RPMI8226 (cell line): ENCODE measurements at regions not wholly inside any gene's neighbourhood (a gene's known extent, or its start where the extent isn't known, plus 50 kb on each side); places are given as distances from the start of the nearest gene placed in this dataset.

Source experiments
- DNase-seq: peaks from one replicate; pipeline ENCODE4 v3.0.0-alpha.2; 2015

- DNase-seq, result no peak
Measured at GRCh38 chr1:29639741-29640427, 403.6 kb downstream of the PTPRU start.

GRCh38 chr1:29639156-29639736 is 402.9 kb downstream of the PTPRU start:
- DNase-seq, result no peak

- DNase-seq, result no peak
Measured at GRCh38 chr1:29638281-29638680, 402.0 kb downstream of the PTPRU start.

DNA sequence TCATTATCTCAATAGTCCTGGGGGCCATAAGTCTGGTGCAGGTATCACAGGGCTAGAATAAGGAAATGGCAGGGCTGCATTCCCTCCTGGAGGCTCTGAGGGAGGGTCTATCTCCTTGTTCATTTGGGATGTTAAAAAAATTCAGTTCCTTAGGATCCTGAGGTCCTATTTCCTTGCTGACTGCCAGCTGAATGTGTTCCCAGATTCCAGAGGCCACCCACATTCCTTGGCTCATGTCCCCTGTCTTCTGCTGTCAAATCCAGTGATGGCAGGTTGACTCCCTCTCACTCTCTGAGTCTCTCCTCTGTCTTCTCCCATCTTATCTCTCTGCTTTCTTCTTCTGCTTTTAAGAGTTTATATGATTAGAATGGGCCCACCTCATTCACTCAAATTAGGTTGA is 400.6 kb downstream of the PTPRU start:
- no peak for DNase-seq

DNA sequence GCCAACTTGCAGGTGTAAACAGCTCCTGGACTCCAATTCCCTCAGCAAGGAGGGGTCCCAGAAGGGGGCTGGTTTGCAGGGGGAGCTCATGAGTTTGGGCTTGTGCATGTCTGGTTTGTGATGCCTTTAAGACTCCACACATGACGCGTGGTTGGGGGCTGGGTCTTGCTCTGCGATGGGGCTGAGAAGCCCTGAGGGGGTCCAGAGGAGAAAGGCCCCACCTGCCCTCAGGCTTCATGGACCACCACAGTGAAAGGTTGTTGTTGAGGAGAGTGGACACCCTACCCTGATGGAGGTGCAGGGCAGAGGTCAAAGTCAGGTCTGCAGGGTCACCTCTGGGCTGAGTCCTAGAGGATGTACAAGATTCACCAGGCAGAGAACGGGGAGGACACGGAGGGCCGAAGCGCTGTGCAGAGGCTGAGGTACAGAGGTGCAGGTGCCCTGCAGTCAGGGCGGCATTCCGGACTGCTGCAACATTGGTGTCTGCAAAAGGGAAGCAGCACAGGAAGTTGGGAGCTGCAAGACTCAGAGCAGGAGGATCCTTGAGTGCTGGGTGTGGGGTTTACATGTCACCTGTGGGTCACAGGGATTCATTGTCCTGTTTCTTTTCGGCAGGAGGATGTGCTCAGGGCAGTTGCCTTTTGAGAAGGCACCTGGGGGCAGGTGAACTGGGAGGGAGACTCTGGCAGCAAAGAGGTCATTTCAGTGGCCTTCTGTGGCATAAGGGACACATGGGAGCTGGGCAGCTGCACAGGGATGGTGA is 399.4 kb downstream of the PTPRU start:
- DNase-seq, result no peak

DNA sequence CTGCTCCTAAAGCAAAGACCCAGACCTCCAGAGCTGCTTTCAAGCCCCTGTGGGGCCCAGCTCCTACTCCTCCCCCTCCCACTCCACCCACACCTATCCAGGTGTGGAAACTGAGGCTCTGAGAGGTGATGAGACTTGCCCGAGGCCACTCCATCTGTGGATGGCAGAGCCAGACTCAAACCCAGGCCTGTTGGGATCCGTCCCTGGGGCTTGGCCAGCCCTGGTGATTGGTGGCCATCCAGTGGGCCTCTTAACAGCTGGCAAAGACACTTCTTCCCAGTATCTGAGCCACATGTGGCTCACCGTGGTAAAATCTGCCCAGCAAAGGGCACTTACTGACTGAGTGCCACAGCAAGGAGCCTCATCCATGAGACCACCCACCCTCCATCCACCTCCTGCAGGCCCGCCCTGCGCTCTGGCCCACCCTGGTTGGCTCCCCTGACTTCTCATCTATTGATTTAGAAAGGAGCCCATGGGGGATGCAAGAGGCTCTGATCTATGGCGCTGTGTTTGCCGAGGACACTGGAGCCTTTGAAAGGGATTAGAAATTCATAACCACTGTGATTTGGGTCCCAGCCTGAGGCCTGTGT is 398.5 kb downstream of the PTPRU start:
- no peak for DNase-seq

DNA sequence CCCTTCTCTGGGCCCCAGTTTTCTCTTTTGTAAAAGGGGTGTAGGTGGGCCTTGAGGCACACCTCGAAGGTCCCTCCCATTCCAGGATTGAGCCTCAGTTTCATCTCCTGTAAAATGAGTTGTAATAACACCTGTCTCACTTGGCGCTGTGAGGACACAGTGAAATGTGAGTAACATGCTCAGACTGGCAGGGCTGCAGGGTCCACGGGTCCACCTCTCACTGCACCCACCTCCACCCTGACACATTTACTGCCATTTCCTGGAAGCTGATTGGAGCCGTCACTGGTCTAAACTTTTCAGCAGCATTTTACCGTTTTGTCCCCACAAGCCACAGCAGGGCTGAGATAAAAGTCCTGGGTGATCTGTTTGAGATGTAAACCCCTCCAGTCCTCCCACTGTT is 398.0 kb downstream of the PTPRU start:
- no peak for DNase-seq

GRCh38 chr1:29633771-29634170 is 397.4 kb downstream of the PTPRU start:
- DNase-seq, result no peak

- no peak for DNase-seq
Measured at GRCh38 chr1:29632806-29633615, 396.7 kb downstream of the PTPRU start.

- DNase-seq, result no peak
Measured at GRCh38 chr1:29631836-29632805, 395.8 kb downstream of the PTPRU start.

DNA sequence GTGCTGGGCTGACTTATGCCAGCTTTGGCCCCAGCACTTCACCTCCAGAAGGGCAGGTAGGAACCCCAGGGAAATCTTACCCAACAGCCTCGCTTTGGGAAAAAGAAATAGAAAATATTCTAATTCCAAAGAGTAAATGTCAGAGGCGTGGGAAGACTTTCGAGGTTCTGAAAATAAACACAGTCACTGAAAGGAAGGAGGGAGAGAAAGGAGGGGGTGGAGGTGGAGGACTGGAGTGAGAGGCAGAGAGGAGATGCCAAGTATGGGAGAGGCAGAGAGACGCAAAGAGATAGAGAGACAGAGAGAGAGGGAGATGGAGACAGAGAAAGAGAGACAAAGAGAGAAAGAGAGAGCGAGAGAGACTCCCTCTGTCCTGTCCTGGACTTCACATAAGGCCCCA is 395.0 kb downstream of the PTPRU start:
- DNase-seq, result no peak

DNA sequence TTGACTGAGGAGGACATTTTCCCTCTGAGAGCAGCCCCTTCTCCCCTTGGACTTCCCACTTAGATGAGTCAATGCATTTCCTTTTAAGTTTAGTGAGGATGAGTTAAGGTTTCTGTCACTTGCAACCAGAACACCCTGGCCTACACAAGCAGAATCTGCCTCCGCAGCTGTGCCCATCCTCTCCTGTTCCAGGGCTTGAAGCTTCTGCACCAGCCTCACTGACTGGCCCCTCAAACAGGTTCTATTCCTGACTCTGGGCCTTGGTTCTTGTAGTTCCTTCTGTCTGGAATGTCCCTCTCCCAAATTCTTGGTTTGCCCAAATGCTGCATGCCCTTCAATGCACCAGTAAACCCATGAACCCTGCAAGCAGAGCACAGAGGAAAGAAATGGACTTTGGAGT is 394.4 kb downstream of the PTPRU start:
- DNase-seq, result no peak

GRCh38 chr1:29629814-29630516 is 393.6 kb downstream of the PTPRU start:
- no peak for DNase-seq

- DNase-seq, result no peak
Measured at GRCh38 chr1:29629401-29629800, 393.1 kb downstream of the PTPRU start.

- DNase-seq, result no peak
Measured at GRCh38 chr1:29628190-29628589, 391.9 kb downstream of the PTPRU start.

DNA sequence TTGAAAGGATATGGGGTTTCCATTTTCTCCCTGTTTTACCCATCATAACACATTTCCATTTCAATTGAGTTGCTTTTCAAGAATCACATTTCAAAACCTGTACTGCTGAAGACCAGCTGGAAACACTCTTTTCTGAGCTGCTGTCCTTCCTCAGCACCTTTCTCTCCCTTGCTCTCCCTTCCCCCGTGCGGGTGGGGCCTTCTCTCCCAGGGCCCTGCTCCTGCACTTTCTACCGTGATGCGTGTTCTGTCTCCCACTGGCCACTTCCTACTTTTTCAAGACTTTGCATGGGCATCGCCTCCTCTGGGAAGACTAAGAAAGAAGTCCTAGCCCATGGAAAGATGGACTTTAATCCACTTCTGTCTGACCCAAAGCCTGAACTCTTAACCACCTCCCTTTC is 390.4 kb downstream of the PTPRU start:
- no peak for DNase-seq

- no peak for DNase-seq
Measured at GRCh38 chr1:29626066-29626465, 389.7 kb downstream of the PTPRU start.

DNA sequence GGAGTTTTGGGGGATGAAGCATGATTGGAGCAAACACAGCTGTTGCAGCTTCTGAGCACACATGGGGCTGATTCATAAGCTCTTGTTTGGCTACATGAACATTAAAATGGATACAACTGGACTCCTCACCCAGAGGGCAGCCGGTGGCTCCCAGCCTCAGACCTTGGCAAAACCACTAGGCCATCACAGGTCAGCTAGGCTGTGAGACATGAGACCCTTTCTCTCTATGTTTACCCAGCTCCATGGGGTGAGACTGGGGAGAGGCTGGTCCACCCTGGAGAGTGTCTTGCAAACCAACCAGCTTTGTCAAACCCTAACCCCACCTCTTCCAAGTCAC is 388.7 kb downstream of the PTPRU start:
- DNase-seq, result no peak

DNA sequence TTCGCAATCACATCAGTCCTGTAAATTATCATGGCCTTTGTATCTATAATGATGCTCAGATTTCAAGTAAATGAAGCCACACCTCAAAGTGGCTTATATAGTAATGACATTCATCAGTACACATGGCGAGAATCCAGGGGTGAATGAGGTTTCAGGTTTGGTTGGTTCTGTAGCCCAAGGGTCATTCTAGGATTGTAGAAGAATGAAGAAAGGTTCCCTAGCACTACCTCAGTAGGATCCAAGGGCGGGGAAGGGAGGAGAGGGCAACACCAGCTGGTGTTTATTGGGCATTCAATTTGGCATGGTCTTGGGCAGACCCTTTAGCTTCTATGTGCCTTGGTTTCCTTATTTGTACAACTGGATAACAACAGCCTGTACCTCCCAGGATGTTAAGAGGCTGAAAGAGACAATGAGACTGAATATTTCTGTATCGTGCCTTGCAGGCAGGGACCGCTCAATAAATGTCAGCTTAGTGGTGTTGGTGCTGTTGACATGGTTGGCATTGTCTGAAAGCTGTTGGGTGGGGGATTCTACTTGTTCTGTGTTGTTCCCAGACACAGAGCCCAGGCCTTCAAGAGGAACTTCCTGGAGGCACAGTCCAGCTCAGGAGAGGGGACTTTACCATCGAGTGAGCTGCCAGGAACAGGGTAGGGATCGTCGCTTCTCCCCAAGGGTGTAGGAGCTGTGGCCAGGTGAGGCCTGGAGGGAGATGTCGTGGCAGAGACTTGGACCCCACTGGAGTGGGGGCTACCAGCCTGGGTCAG is 388.2 kb downstream of the PTPRU start:
- DNase-seq, result no peak

- no peak for DNase-seq
Measured at GRCh38 chr1:29623501-29623900, 387.2 kb downstream of the PTPRU start.
